Keratinocyte (primary cell): ENCODE measurements at regions not wholly inside any gene's neighbourhood (a gene's known extent, or its start where the extent isn't known, plus 50 kb on each side); places are given as distances from the start of the nearest gene placed in this dataset.
"Not testable (repeated sequence)": the region's sequence is repeated elsewhere in the genome, so short reads cannot be mapped to it uniquely, and the experiment has no call there.

Experiments used
- CTCF ChIP-seq, 3 experiments: IDR thresholded peaks in 1 of 3; conservative IDR thresholded peaks in 1 of 3; optimal IDR thresholded peaks in 1 of 3; 2 replicates in 2 of 3; 3 replicates in 1 of 3; pipeline versions ENCODE3 to v1.5.1; 2011; ENCODE audit warnings: low read length in 3 of 3, mild to moderate bottlenecking in 3 of 3, moderate library complexity in 2 of 3, control low read depth in 1 of 3, inconsistent platforms in 1 of 3; ENCODE audit not compliant: insufficient read depth in 2 of 3; ENCODE audit errors: extremely low read depth in 1 of 3
- EZH2 ChIP-seq: IDR thresholded peaks from one replicate; pipeline ENCODE4 v1.6.1; 2012; ENCODE audit warnings: inconsistent platforms, mild to moderate bottlenecking, low read length, moderate library complexity

GRCh38 chr2:95660766-95661562, 69.2 kb downstream of the TRIM43 start:
- not testable (repeated sequence) for TF ChIP-seq CTCF (optimal IDR thresholded peaks at IDR 0.05 in 1 of 3, IDR thresholded peaks at IDR 0.05 in 1 of 3, conservative IDR thresholded peaks at IDR 0.05 in 1 of 3; ENCODE audit: extremely low read depth in 1 of 3, insufficient read depth in 2 of 3, low read length in 3 of 3); EZH2
